IMR-90 (cell line): ENCODE measurements at regions not wholly inside any gene's neighbourhood (a gene's known extent, or its start where the extent isn't known, plus 50 kb on each side); places are given as distances from the start of the nearest gene placed in this dataset.

Source experiments
- ATAC-seq: fragments of 200-7000 bp; cut with Tn5 transposase; 2 replicates; pipeline ENCODE4 v1.9.1; 2020; ENCODE audit warnings: low read depth, mild to moderate bottlenecking, moderate library complexity
- BruUV-seq: library from RNA; stranded (reverse); fragments of 400-500 nt; replicated peaks from 2 replicates; lab custom pipeline; 2021; lab: Mats Ljungman, UMichigan
- CTCF ChIA-PET: fragments of 300-600 bp; formaldehyde crosslinking; extraction: SDS; loops from one replicate; lab custom pipeline; 2021; ENCODE audit warnings: antibody characterized with exemption; lab: Yijun Ruan, JAX
- POLR2A ChIA-PET: fragments of 300-600 bp; sonication (Branson Sonifier 250); formaldehyde crosslinking; loops from one replicate; lab custom pipeline; 2022; ENCODE audit warnings: antibody characterized with exemption; ENCODE audit not compliant: unreplicated experiment; lab: Charles Lee
- DNase-seq: peaks from one replicate; pipeline ENCODE4 v3.0.0; 2013
- H2AFZ ChIP-seq: replicated peaks from 2 replicates; pipeline ENCODE3; 2013; ENCODE audit warnings: low read length, mild to moderate bottlenecking; ENCODE audit not compliant: poor library complexity
- H2AK5ac ChIP-seq: 2 replicates; pipeline ENCODE4 v1.6.1; 2013; ENCODE audit warnings: low read depth, low read length, inconsistent platforms
- H2AK9ac ChIP-seq: replicated peaks from 2 replicates; pipeline ENCODE3; 2013; ENCODE audit warnings: mild to moderate bottlenecking, low read depth, low read length, moderate library complexity; ENCODE audit not compliant: poor library complexity
- H2BK120ac ChIP-seq: 2 replicates; pipeline ENCODE4 v1.6.1; 2013; ENCODE audit warnings: low read depth, low read length, inconsistent platforms
- H2BK15ac ChIP-seq: 3 replicates; pipeline ENCODE4 v1.6.1; 2013; ENCODE audit warnings: low read depth, low read length, inconsistent platforms
- H2BK20ac ChIP-seq: 2 replicates; pipeline ENCODE4 v1.6.1; 2013; ENCODE audit warnings: low read depth, mild to moderate bottlenecking, inconsistent platforms, low read length, moderate library complexity
- H2BK5ac ChIP-seq: 2 replicates; pipeline ENCODE4 v1.6.1; 2013; ENCODE audit warnings: mild to moderate bottlenecking, low read depth, low read length, inconsistent platforms; ENCODE audit not compliant: poor library complexity, severe bottlenecking
- H3K14ac ChIP-seq: replicated peaks from 2 replicates; pipeline ENCODE4 v1.6.1; 2013; ENCODE audit warnings: low read depth, low read length, inconsistent platforms
- H3K18ac ChIP-seq: 2 replicates; pipeline ENCODE4 v1.6.1; 2013; ENCODE audit warnings: low read depth, low read length, control low read depth
- H3K23ac ChIP-seq: 2 replicates; pipeline ENCODE4 v1.6.1; 2013; ENCODE audit warnings: low read depth, low read length, inconsistent platforms
- H3K27ac ChIP-seq: 2 replicates; pipeline ENCODE4 v1.5.1; 2013; ENCODE audit warnings: mild to moderate bottlenecking, control low read depth, low read length; ENCODE audit not compliant: insufficient read depth
- H3K27me3 ChIP-seq: 2 replicates; pipeline ENCODE4 v1.6.1; 2013; ENCODE audit warnings: low read length; ENCODE audit not compliant: control insufficient read depth, insufficient read depth
- H3K36me3 ChIP-seq: 2 replicates; pipeline ENCODE4 v1.6.1; 2013; ENCODE audit warnings: low read length, mixed read lengths; ENCODE audit not compliant: control insufficient read depth, insufficient read depth
- H3K4ac ChIP-seq: 2 replicates; pipeline ENCODE4 v1.6.1; 2013; ENCODE audit warnings: low read depth, low read length, inconsistent platforms
- H3K4me1 ChIP-seq: 2 replicates; pipeline ENCODE4 v1.6.1; 2013; ENCODE audit warnings: low read length, mixed read lengths; ENCODE audit not compliant: control insufficient read depth, insufficient read depth
- H3K4me2 ChIP-seq: 2 replicates; pipeline ENCODE4 v1.6.1; 2013; ENCODE audit warnings: low read depth, mild to moderate bottlenecking, control low read depth, low read length, moderate library complexity
- H3K4me3 ChIP-seq: 2 replicates; pipeline ENCODE4 v1.5.1; 2013; ENCODE audit warnings: low read depth, mild to moderate bottlenecking, control low read depth, low read length, moderate library complexity; ENCODE audit not compliant: insufficient read depth
- H3K56ac ChIP-seq: 2 replicates; pipeline ENCODE4 v1.6.1; 2013; ENCODE audit warnings: low read length, inconsistent platforms; ENCODE audit not compliant: insufficient read depth; ENCODE audit errors: extremely low read depth
- H3K79me1 ChIP-seq, 2 experiments: 2 replicates each; pipeline ENCODE4 v1.6.1; 2013; ENCODE audit warnings: low read length in 2 of 2, inconsistent platforms in 1 of 2, low read depth in 1 of 2
- H3K9ac ChIP-seq: 2 replicates; pipeline ENCODE4 v1.6.1; 2013; ENCODE audit warnings: low read depth, low read length, control low read depth
- H3K9me1 ChIP-seq: 2 replicates; pipeline ENCODE4 v1.6.1; 2013; ENCODE audit warnings: low read length, inconsistent platforms; ENCODE audit not compliant: insufficient read depth
- H3K9me3 ChIP-seq: 2 replicates; pipeline ENCODE4 v1.6.1; 2013; ENCODE audit warnings: low read length; ENCODE audit not compliant: control insufficient read depth, insufficient read depth
- H4K20me1 ChIP-seq: 2 replicates; pipeline ENCODE4 v1.6.1; 2013; ENCODE audit warnings: low read length, inconsistent platforms; ENCODE audit not compliant: insufficient read depth
- H4K5ac ChIP-seq: 2 replicates; pipeline ENCODE4 v1.6.1; 2013; ENCODE audit warnings: mild to moderate bottlenecking, low read depth, low read length, control low read depth
- H4K8ac ChIP-seq, 2 experiments: 2 replicates each; pipeline ENCODE4 v1.6.1; 2013; ENCODE audit warnings: low read depth in 2 of 2, low read length in 2 of 2, control low read depth in 1 of 2, inconsistent platforms in 1 of 2
- H4K91ac ChIP-seq: 2 replicates; pipeline ENCODE4 v1.6.1; 2013; ENCODE audit warnings: low read depth, low read length, inconsistent platforms; ENCODE audit not compliant: insufficient read depth
- CHD1 ChIP-seq: IDR thresholded peaks from 2 replicates; pipeline ENCODE4 v1.6.1; 2012; ENCODE audit warnings: low read depth, low read length, improper control_type of control experiment
- NFE2L2 ChIP-seq: fragments of 150-350 bp; IDR thresholded peaks from 2 replicates; pipeline ENCODE4 v1.6.1; 2016; ENCODE audit warnings: low read depth, mild to moderate bottlenecking, low read length
- WGBS, 2 experiments: methylation state at CpG; one replicate each; pipeline versions ENCODE4 v1.1.5 to v1.1.7; 2013; ENCODE audit warnings: missing lambda C conversion rate in 2 of 2; ENCODE audit not compliant: insufficient read length in 1 of 2; ENCODE audit errors: extremely low coverage in 2 of 2; 5-methylcytosine and 5-hydroxymethylcytosine counted together
- dilution Hi-C: fragments of 300-500 bp; cut with HindIII; formaldehyde crosslinking; loops from one replicate; pipeline ENCODE4 v1.14.3; 2018; ENCODE audit warnings: low sequenced_read_pairs; ENCODE audit not compliant: unreplicated experiment
- in situ Hi-C: fragments of 300-500 bp; cut with MboI; formaldehyde crosslinking; loops from 3 replicates; pipeline ENCODE4 v1.14.3; 2019; ENCODE audit warnings: low sequenced_read_pairs, inconsistent platforms, mixed read lengths
- intact Hi-C: fragments of 100-400 bp; cut with micrococcal nuclease; formaldehyde crosslinking; loops from 2 replicates; pipeline ENCODE4 v1.10.0; 2022

DNA sequence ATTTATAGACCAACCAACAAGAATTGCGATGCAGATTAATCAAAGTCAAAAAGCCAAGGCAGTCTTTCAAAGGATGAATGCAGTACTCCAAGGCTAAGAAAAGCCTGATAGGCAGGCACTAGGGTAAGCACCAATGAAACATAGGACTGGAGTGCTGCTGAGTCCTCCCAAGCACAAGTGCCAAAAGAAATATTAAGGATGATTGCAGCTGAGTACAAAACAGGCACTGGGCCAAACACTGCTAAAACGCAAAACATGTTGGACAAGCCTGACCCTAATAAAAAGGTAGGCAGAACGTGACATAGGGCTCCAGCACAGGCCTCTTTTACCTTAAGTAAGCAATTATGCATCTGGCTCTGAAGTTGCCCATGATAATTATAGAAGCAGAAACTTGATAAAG lies 160.1 kb upstream of the LRP1B start:
- Histone ChIP-seq H3K4ac (no peak overlapping the region), H2BK20ac (no peak overlapping the region), H3K4me3 (no peak overlapping the region), H2BK15ac (no peak overlapping the region), H3K18ac (no peak overlapping the region), H3K9me1 (no peaks in the 10 kb centered on the region), H3K79me1 (no peaks in the 10 kb centered on the region), H3K4me2 (no peak overlapping the region), H3K9ac (no peak overlapping the region), H3K27me3 (no peaks in the 10 kb centered on the region), H2BK120ac (no peak overlapping the region), H2BK5ac (no peak overlapping the region), H3K14ac (no peak overlapping the region), H3K9me3 (no peaks in the 10 kb centered on the region; the same call in 1 of the 2 replicates), H3K36me3 (no peaks in the 10 kb centered on the region), H3K23ac (no peak overlapping the region), H4K5ac (no peak overlapping the region), H4K20me1 (no peaks in the 10 kb centered on the region), H2AK5ac (no peak overlapping the region), H3K27ac (no peak overlapping the region), H3K4me1 (no peaks in the 10 kb centered on the region), H2AK9ac (no peak overlapping the region), H4K91ac (no peak overlapping the region), H3K56ac (no peak overlapping the region), H4K8ac (no peak overlapping the region), H2AFZ (no peak overlapping the region)
- no peak for ATAC-seq
- ChIA-PET POLR2A (no interaction called here), CTCF (interaction anchor here (1.1 kb wide), 1 partner anchor 11 kb away, joined by 3 read pairs; no protein-coding TSS in a partner anchor)
- dilution Hi-C loops: no loop called here
- intact Hi-C loops: no loop called here
- TF ChIP-seq CHD1: no peak
- TF ChIP-seq NFE2L2: no peak
- no peak for DNase-seq
- 50% methylated on average over 1 of the region's 3 CpGs; no CpG with 5 or more reads in 1 of the 2 experiments for WGBS, 2 experiments
- in situ Hi-C loops: no loop called here
- no TSS peak for BruUV-seq
